Osteocyte (in vitro differentiated cells): ENCODE measurements at regions not wholly inside any gene's neighbourhood (a gene's known extent, or its start where the extent isn't known, plus 50 kb on each side); places are given as distances from the start of the nearest gene placed in this dataset.

ENCODE experiments used
- DNase-seq: peaks from one replicate; pipeline ENCODE4 v3.0.0; 2021; ENCODE audit warnings: mixed read lengths; ENCODE audit not compliant: unreplicated experiment; ENCODE audit errors: extremely low spot score
- H3K27ac Mint-ChIP-seq: one replicate; pipeline ENCODE4 v1.8.0; 2021; ENCODE audit warnings: mild to moderate bottlenecking, mixed read lengths; ENCODE audit not compliant: unreplicated experiment
- H3K27me3 Mint-ChIP-seq: one replicate; pipeline ENCODE4 v1.8.0; 2021; ENCODE audit warnings: mixed read lengths; ENCODE audit not compliant: unreplicated experiment
- H3K36me3 Mint-ChIP-seq: one replicate; pipeline ENCODE4 v1.8.0; 2021; ENCODE audit warnings: mixed read lengths; ENCODE audit not compliant: unreplicated experiment
- H3K4me1 Mint-ChIP-seq: one replicate; pipeline ENCODE4 v1.8.0; 2021; ENCODE audit warnings: mixed read lengths; ENCODE audit not compliant: unreplicated experiment
- H3K4me3 Mint-ChIP-seq: one replicate; pipeline ENCODE4 v1.8.0; 2021; ENCODE audit warnings: mild to moderate bottlenecking, moderate library complexity, mixed read lengths; ENCODE audit not compliant: unreplicated experiment
- H3K9me3 Mint-ChIP-seq: one replicate; pipeline ENCODE4 v1.8.0; 2021; ENCODE audit warnings: mixed read lengths; ENCODE audit not compliant: unreplicated experiment
- CTCF ChIP-seq: fragments of 200-600 bp; sonication (generic); IDR thresholded peaks from 2 replicates; pipeline ENCODE4 v1.5.0; 2021; ENCODE audit warnings: antibody characterized with exemption, mild to moderate bottlenecking, moderate library complexity

- no peak for DNase-seq
- peaks cover 24% of the 10 kb centered on the region for H3K9me3 Mint-ChIP-seq
- H3K4me3 Mint-ChIP-seq: no peak overlapping the region
- H3K4me1 Mint-ChIP-seq: no peaks in the 10 kb centered on the region
- H3K27me3 Mint-ChIP-seq: no peaks in the 10 kb centered on the region
- H3K36me3 Mint-ChIP-seq: no peaks in the 10 kb centered on the region
- TF ChIP-seq CTCF: no peak
- no peak overlapping the region for H3K27ac Mint-ChIP-seq
These were observed 299.2 kb upstream of the API5 start for GRCh38 chr11:43012606-43013005.

DNA sequence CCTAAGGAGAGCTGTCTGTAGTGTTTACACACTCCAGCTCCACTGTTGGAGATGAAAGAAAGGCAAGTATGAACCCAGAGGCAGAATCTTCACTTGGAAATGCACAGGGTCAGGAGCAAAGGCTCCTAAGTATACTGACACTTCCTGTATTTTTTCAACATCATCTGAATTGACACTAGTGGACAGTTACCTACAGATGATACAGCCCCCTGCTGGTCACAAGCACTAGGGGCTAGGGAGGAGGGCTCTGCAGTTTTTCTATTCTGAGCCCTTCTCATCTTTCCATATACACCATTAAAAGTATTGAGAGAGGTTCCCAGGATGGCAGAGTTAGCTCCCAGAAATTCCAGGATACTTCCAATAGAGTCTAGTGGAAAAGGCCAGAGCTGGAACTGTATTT lies 290.3 kb upstream of the API5 start:
- H3K4me1 Mint-ChIP-seq: no peaks in the 10 kb centered on the region
- H3K9me3 Mint-ChIP-seq: peaks cover 26% of the 10 kb centered on the region
- no peak for TF ChIP-seq CTCF
- H3K27me3 Mint-ChIP-seq: no peaks in the 10 kb centered on the region
- H3K36me3 Mint-ChIP-seq: no peaks in the 10 kb centered on the region
- H3K27ac Mint-ChIP-seq: no peak overlapping the region
- H3K4me3 Mint-ChIP-seq: no peak overlapping the region
- DNase-seq: no peak

DNA sequence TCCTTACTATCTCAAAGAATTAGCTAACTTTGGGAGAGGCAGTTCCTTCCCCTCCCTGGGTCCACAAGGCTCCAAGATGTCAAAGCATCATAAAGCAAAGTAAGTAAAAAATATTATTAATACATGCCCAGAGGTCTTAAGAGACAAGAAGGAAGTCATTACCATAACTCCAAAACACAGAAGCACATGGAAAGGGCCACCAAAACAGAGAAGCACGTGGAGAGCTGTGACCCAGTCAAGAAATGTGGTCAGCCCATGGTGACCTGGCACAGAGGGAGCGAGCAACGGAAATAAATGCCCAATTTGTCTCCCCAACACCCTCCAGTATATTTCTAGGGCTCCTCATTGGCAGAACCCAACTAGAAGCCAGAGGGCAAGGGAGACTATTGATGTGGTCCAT lies 277.5 kb upstream of the API5 start:
- no peak overlapping the region for H3K4me3 Mint-ChIP-seq
- H3K4me1 Mint-ChIP-seq: no peaks in the 10 kb centered on the region
- H3K36me3 Mint-ChIP-seq: no peaks in the 10 kb centered on the region
- peaks cover 12% of the 10 kb centered on the region for H3K9me3 Mint-ChIP-seq
- H3K27ac Mint-ChIP-seq: no peak overlapping the region
- no peak for TF ChIP-seq CTCF
- no peak for DNase-seq
- H3K27me3 Mint-ChIP-seq: no peaks in the 10 kb centered on the region

- H3K36me3 Mint-ChIP-seq: no peaks in the 10 kb centered on the region
- no peak overlapping the region for H3K4me3 Mint-ChIP-seq
- no peaks in the 10 kb centered on the region for H3K4me1 Mint-ChIP-seq
- no peaks in the 10 kb centered on the region for H3K27me3 Mint-ChIP-seq
- no peak for DNase-seq
- no peak for TF ChIP-seq CTCF
- peaks cover 8% of the 10 kb centered on the region for H3K9me3 Mint-ChIP-seq
- no peak overlapping the region for H3K27ac Mint-ChIP-seq
These were observed 276.7 kb upstream of the API5 start for GRCh38 chr11:43035086-43035485.

DNA sequence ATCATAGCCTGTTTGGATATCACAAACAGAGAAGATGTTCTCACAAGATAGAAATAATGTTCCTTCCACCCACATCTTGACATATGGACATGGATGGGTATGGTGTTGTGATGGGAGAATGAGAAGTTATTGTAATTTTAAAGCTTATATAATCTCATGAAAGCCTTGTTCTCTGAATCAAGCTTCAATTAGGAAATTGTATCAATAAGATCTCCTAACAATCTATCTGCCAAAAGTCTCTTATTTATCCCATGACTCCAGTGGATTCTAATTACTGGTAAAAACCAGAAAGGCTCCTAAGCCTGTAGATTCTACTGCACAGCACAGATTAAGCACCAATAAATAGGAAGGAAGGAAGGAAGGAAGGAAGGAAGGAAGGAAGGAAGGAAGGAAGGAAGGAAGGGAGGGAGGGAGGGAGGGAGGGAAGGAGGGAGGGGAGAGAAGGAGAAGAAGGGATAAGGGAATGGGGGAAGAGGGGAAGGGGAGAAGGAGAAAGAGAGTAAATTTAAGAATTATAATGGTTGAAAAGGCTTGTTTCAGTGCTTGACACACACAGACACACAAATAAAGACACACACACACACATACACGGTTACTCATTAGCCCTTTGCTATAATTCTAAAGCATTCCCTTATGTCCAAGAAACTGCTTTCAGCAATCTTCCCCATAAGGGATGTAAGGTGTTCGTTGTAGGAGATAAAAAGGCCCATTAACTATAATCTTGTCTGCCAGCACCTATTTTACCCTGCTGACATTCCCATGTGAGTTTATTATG lies 258.0 kb upstream of the API5 start:
- TF ChIP-seq CTCF: no peak
- Mint-ChIP-seq H3K27me3 (no peaks in the 10 kb centered on the region), H3K36me3 (no peaks in the 10 kb centered on the region), H3K4me3 (no peak overlapping the region), H3K9me3 (peaks cover 9% of the 10 kb centered on the region), H3K4me1 (no peaks in the 10 kb centered on the region), H3K27ac (no peak overlapping the region)
- DNase-seq: no peak
